ENCODE measurements at regions not wholly inside any gene's neighbourhood (a gene's known extent, or its start where the extent isn't known, plus 50 kb on each side); places are given as distances from the start of the nearest gene placed in this dataset.
"Not testable (repeated sequence)": the region's sequence is repeated elsewhere in the genome, so short reads cannot be mapped to it uniquely, and the experiment has no call there.

DNA sequence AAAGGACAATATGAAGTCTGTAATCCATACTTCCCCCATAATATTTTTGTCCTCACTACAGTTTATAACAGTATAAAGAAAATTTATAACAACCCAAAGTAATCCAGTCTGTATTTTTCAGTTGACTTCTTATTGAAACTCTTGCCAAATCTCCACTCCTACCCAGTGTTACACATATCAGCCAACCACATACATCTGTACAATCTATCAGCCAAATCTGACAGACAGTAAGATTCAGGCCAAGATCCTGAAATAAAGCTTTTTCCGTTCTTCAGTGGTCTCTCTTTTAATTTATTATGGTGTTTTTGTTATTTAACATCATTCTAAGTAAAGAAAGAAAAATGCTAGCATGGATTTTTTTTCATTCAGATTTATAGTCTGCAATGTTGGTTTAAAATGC lies 2370.9 kb upstream of the RAG2 start:
- Mint-ChIP-seq H3K36me3 (no peaks in the 10 kb centered on the region), H3K4me1 (no peaks in the 10 kb centered on the region), H3K27me3 (no peaks in the 10 kb centered on the region), H3K27ac (no peak overlapping the region), H3K4me3 (no peak overlapping the region), H3K9me3 (peaks cover 0 to 1% of the 10 kb centered on the region in 2 donors)
- no peak for DNase-seq
- no peak for ATAC-seq (replicated peaks)

DNA sequence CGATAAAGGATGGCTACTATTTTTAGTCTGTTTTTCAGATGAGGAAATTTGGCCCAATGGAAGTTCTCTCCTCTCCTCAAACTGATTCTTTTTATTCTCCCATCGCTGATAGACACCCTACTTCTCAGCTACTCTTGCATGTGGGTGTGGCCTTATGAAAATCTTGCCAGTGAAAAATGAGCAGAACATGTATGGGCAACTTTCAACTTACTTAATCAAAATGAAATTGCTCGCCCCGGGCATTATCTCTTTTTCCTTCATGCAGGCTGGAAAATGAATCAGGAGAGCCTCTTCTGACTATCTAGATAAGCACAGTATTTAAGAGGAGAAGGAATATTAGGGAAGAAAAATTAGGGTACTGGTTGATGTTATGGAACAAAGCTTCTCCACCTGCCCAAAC lies 2354.7 kb upstream of the RAG2 start:
- H3K4me1 Mint-ChIP-seq = no peaks in the 10 kb centered on the region
- peaks cover 0 to 6% of the 10 kb centered on the region in 2 donors for H3K9me3 Mint-ChIP-seq
- H3K4me3 Mint-ChIP-seq = no peak overlapping the region
- no peak overlapping the region for H3K27ac Mint-ChIP-seq
- DNase-seq (no peak), ATAC-seq (replicated peaks) (no peak)
- no peaks in the 10 kb centered on the region for H3K36me3 Mint-ChIP-seq
- no peaks in the 10 kb centered on the region for H3K27me3 Mint-ChIP-seq

DNA sequence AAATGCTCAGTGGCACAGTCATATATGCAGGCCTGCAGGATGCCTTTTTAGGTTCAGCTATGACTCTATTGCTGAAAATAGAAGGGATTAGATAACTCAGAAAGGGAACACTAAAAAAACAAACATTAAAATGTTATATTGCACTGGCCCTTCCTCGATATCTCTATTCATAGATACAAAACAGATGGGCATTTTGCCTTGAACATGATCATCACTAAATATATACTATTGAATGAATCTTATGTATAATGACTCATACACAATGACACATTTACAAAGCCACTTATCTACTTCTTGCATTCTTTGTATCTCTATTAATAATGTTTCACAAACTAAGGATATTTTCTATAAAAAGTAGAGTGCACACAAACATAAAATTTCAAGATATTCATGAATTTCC lies 2352.8 kb upstream of the RAG2 start:
- no peak for DNase-seq
- no peak for ATAC-seq (replicated peaks)

DNA sequence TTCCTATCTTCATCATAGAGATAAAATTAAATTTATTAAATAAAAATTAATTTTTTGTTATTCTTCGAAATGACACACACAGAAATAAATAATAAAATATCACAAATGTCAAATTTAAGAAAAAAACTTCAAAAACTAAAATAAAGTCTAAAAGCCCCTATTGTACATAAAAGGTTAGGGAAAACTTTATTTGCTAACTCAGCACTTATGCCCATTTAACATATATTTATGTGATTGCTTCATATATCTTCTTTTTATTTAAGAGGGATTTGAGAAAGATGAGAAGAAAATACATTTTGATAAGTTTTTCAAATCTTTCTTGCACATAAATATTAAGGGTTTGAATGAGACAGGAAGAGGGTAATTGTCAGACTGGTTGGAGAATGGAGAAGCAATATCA lies 2350.4 kb upstream of the RAG2 start:
- peaks cover 11 to 22% of the 10 kb centered on the region in 2 donors for H3K9me3 Mint-ChIP-seq

More for the DNA sequence above, 2352.8 kb upstream of the RAG2 start:
- Mint-ChIP-seq H3K4me1 (no peaks in the 10 kb centered on the region), H3K27me3 (no peaks in the 10 kb centered on the region), H3K4me3 (no peak overlapping the region), H3K27ac (no peak overlapping the region), H3K9me3 (peaks cover 7 to 14% of the 10 kb centered on the region in 2 donors), H3K36me3 (no peaks in the 10 kb centered on the region)

DNA sequence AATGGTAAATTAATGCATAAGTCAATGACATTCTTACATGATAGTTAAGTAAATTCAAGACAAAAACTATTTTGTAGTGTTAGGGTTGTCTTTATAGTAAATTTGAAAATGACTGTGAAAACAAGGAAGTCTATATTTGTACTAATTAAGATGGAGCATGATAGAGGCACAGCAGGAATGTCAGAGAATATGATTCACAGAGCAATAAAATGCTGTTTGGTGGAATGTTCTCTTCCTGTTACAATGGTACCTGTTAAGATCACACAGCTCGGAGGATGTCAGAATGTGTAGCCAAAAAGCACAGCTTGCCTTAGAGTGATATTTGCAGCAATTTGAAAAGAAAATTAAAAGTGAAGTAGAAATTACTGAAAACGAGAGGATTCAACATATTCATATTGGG lies 2339.7 kb upstream of the RAG2 start:
- no peak overlapping the region for H3K4me3 Mint-ChIP-seq
- no peak overlapping the region for H3K27ac Mint-ChIP-seq
- H3K4me1 Mint-ChIP-seq = no peaks in the 10 kb centered on the region
- H3K27me3 Mint-ChIP-seq = no peaks in the 10 kb centered on the region
- H3K36me3 Mint-ChIP-seq = no peaks in the 10 kb centered on the region
- peaks cover 0 to 8% of the 10 kb centered on the region in 2 donors for H3K9me3 Mint-ChIP-seq
- ATAC-seq (replicated peaks) (no peak), DNase-seq (no peak)

More for the DNA sequence above, 2350.4 kb upstream of the RAG2 start:
- no peaks in the 10 kb centered on the region for H3K27me3 Mint-ChIP-seq
- H3K27ac Mint-ChIP-seq = no peak overlapping the region
- DNase-seq (no peak), ATAC-seq (replicated peaks) (no peak)
- H3K4me1 Mint-ChIP-seq = no peaks in the 10 kb centered on the region
- no peak overlapping the region for H3K4me3 Mint-ChIP-seq
- H3K36me3 Mint-ChIP-seq = no peaks in the 10 kb centered on the region

DNA sequence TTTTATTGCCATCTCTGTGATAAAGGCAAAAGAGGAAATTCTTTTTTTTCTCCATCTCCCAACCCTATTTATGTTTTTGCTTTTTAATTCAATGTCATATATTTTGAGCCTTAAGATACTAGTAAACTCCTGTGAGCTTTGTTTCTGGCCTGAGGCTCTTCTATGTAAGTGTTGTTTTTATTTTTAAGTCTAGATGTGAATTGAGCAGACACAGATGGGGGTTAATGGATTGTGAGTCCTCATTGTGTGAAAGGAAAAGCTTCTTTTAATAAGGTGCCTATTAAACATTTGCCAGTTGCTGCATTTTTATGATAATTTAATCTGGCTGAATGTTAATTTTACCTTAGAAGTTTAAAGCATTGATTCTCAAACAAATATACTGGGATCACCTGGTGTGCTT lies 2337.9 kb upstream of the RAG2 start:
- no peak for DNase-seq
- no peaks in the 10 kb centered on the region for H3K27me3 Mint-ChIP-seq
- H3K9me3 Mint-ChIP-seq = peaks cover 9 to 14% of the 10 kb centered on the region in 2 donors
- H3K4me3 Mint-ChIP-seq = no peak overlapping the region
- H3K27ac Mint-ChIP-seq = no peak overlapping the region
- ATAC-seq (replicated peaks) = no peak
- H3K4me1 Mint-ChIP-seq = no peaks in the 10 kb centered on the region
- H3K36me3 Mint-ChIP-seq = no peaks in the 10 kb centered on the region

DNA sequence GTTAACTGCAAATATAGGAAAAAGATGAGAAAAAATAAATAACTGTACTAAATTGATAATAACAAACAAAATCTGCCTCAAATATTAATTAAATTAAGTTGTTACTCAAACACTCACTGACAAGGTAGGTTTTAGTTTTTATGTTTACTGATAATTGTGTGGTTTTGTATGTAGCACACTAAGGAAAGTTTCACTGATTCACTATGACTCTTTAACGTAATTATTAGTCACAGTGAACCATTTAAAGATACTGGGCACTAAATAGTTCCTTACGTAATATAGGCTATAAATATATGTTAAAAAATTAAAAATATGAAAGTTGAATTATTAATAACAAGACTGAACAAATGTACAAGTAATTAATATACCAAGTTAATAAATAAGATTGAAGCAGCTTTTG lies 2330.0 kb upstream of the RAG2 start:
- H3K4me1 Mint-ChIP-seq = no peaks in the 10 kb centered on the region
- H3K4me3 Mint-ChIP-seq = no peak overlapping the region
- peaks cover 8 to 10% of the 10 kb centered on the region in 2 donors for H3K9me3 Mint-ChIP-seq
- no peaks in the 10 kb centered on the region for H3K27me3 Mint-ChIP-seq
- ATAC-seq (replicated peaks) (no peak), DNase-seq (no peak)
- no peaks in the 10 kb centered on the region for H3K36me3 Mint-ChIP-seq
- H3K27ac Mint-ChIP-seq = no peak overlapping the region

DNA sequence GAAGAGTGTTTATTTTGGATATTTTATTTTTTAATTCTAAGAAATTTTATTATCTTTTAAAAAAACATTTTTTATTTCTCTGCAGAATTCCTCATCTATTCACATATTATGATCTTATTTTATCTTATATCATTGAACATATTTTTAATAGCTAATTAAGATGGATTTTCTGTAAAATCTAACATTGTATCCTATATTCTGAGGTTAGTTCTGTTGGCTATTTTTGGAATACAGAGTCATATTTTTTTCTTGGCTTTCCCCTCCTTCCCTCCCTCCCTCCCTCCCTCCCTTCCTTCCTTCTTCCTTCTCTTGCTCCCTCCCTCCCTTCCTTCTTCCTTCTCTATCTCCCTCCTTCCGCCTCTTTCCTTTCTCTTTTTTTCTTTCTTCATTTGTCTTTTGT lies 2326.6 kb upstream of the RAG2 start:
- Mint-ChIP-seq H3K4me3 (no peak overlapping the region), H3K4me1 (no peaks in the 10 kb centered on the region), H3K27ac (no peak overlapping the region), H3K27me3 (no peaks in the 10 kb centered on the region), H3K36me3 (no peaks in the 10 kb centered on the region), H3K9me3 (peaks cover 0 to 1% of the 10 kb centered on the region in 2 donors)
- no peak for ATAC-seq (replicated peaks)
- no peak for DNase-seq

DNA sequence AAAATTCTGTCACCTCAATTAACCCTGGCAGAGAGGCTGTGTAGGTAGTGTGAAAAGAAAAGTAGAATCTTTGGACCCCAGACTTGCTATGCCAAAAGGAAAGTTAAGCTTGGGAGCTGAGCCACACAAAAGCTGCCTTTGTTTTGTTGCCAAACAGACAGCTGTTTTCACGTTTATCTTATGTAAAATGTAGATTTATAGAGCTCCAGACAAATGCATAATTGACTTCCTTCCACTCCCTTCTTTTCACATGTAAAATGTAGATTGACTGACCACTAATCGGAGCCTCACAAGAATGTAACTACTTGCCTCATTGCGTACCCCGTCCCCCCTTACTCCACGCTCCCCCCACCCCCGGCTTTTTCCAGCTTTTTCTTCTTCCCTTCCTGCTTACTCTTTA lies 2302.2 kb upstream of the RAG2 start:
- Mint-ChIP-seq H3K4me1 (no peaks in the 10 kb centered on the region), H3K27ac (no peak overlapping the region), H3K36me3 (no peaks in the 10 kb centered on the region), H3K9me3 (peaks cover 4 to 5% of the 10 kb centered on the region in 2 donors), H3K27me3 (no peaks in the 10 kb centered on the region), H3K4me3 (no peak overlapping the region)
- ATAC-seq (replicated peaks) (no peak), DNase-seq (no peak)

DNA sequence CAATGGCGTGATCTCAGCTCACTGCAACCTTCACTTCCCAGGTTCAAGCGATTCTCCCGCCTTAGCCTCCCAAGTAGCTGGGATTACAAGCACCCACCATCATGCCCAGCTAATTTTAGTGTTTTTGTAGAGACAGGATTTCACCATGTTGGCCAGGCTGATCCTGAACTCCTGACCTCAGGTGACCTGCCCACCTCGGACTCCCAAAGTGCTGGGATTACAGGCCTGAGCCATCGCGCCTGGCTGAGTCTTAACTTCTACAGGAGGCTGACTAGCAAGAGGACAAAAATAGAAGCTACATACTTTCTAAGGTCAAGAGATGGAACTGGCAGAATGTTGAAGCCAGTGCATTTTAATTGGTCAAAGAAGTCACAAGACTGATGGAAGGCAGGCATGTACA lies 2296.2 kb upstream of the RAG2 start:
- H3K27me3 Mint-ChIP-seq; H3K4me1 Mint-ChIP-seq; H3K9me3 Mint-ChIP-seq; ATAC-seq (replicated peaks); H3K4me3 Mint-ChIP-seq; H3K36me3 Mint-ChIP-seq; DNase-seq; H3K27ac Mint-ChIP-seq: not testable (repeated sequence)

DNA sequence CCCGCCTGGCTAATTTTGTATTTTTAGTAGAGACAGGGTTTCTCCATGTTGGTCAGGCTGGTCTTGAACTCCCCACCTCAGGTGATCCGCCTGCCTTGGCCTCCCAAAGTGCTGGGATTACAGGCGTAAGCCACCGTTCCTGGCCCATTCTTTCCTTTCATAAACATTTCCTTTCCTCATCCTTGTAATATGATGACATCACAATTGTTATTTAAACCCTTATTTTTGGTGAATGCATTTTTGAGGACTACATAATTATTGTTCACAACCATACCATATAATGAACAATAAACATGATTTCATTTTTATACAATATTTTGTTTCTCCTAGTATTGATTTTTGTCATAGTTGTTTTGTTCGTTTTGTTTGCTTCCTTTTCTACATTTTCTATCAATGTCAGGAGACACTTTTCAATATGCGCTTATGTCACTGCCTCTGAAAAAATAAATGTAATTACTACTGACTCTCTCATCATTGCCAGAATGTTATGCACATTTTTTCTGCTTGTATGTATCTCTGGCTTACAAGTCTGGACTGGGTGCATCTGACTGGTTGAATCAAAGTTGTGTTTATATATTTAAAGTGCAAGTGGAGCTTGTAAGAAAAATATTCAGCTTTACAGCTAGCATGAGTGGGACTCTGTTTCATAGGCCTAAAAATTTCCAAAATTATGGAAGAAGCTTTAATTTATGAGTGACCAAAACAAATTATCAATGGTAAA lies 2286.3 kb upstream of the RAG2 start:
- Mint-ChIP-seq H3K36me3 (no peaks in the 10 kb centered on the region), H3K27ac (no peak overlapping the region)
- no peak for ATAC-seq (replicated peaks)

DNA sequence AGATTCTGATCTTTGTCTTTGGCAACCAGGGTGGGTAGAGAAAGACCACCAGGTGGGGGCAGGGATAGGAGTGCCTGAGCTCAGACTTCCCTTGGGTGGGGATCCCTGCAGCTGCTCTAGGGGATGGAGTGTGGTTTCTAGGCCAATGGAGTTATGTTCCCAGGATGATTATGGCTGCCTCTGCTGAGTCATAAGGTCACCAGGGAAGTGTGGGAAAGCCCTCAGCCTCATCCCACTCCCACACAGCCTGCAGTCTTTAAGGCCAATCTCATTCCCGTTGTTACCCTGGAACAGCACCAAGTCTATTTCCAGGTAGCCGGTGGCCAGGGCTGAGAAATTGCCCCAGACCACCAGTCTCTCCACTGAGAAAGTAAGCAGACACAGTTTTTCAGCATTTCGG lies 2269.3 kb upstream of the RAG2 start:
- H3K4me3 Mint-ChIP-seq = no peak overlapping the region
- no peaks in the 10 kb centered on the region for H3K4me1 Mint-ChIP-seq
- no peaks in the 10 kb centered on the region for H3K36me3 Mint-ChIP-seq
- no peak overlapping the region for H3K27ac Mint-ChIP-seq
- H3K27me3 Mint-ChIP-seq = no peaks in the 10 kb centered on the region
- no peak for DNase-seq
- ATAC-seq (replicated peaks) = no peak
- H3K9me3 Mint-ChIP-seq = peaks cover 17 to 19% of the 10 kb centered on the region in 2 donors

More for the DNA sequence above, 2286.3 kb upstream of the RAG2 start:
- DNase-seq = no peak
- Mint-ChIP-seq H3K9me3 (no peaks in the 10 kb centered on the region), H3K4me3 (no peak overlapping the region), H3K27me3 (no peaks in the 10 kb centered on the region), H3K4me1 (no peaks in the 10 kb centered on the region)

DNA sequence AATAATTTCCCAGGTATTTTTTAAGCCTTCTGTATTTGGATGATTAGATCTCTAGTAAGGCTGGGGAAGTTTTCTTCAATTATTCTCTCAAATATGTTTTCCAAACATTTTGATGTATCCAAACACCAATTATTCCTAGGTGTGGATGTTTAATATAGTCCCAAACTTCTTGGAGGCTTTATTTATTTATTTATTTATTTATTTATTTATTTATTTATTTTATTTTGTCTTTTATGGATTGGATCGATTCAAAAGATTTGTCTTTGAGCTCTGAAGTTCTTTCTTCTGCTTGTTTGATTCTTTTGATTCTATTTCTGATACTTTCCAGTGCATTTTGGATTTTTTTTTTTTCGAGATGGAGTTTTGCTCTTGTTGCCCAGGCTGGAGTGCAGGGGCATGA lies 2267.9 kb upstream of the RAG2 start:
- DNase-seq (no peak), ATAC-seq (replicated peaks) (no peak)
- Mint-ChIP-seq H3K4me1 (no peaks in the 10 kb centered on the region), H3K36me3 (no peaks in the 10 kb centered on the region), H3K9me3 (peaks cover 19 to 21% of the 10 kb centered on the region in 2 donors), H3K4me3 (no peak overlapping the region), H3K27ac (no peak overlapping the region), H3K27me3 (no peaks in the 10 kb centered on the region)

DNA sequence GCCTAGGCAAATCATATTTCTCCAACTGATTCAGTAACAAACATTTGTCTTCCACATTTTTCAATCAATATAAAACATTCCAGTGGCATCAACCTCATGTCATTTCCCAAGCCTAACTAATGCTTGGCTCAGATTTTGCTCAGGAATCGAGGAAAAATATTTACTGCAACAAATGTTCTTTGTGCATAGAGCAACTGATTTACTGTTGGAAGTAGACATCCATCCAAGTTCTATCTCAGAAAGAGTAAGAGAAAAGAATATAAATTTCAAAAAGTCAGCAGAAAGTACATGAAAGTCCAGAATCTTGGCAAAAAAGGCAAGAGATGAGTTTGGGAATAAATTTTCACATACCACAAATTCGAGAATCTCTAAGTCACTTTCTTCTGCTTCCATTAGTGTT lies 2245.0 kb upstream of the RAG2 start:
- H3K27ac Mint-ChIP-seq = no peak overlapping the region
- no peak overlapping the region for H3K4me3 Mint-ChIP-seq
- H3K27me3 Mint-ChIP-seq = no peaks in the 10 kb centered on the region
- no peaks in the 10 kb centered on the region for H3K36me3 Mint-ChIP-seq
- no peak for ATAC-seq (replicated peaks)
- H3K4me1 Mint-ChIP-seq = no peaks in the 10 kb centered on the region
- DNase-seq = no peak
- peaks cover 5 to 8% of the 10 kb centered on the region in 2 donors for H3K9me3 Mint-ChIP-seq

DNA sequence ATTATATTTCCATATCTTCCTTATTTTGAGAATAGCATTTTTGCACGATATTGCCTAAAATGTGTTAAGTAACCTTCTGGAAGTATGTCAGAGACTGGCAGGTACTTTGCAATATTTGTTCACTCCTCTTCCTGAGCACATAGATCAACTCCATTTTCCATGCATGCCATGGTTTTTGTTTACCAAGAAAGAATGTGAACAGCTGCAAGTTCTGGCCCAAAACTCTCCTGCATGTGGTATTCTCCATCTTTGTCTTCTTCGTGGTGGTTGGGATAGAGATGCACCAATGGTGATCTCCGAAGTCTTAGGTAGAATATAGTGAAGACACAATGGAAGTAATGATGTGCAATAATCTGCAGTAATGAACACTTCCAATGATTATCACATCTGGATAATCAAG lies 2241.0 kb upstream of the RAG2 start:
- no peak overlapping the region for H3K27ac Mint-ChIP-seq
- no peak overlapping the region for H3K4me3 Mint-ChIP-seq
- no peaks in the 10 kb centered on the region for H3K36me3 Mint-ChIP-seq
- DNase-seq (no peak), ATAC-seq (replicated peaks) (no peak)
- no peaks in the 10 kb centered on the region for H3K4me1 Mint-ChIP-seq
- peaks cover 0 to 1% of the 10 kb centered on the region in 2 donors for H3K9me3 Mint-ChIP-seq
- H3K27me3 Mint-ChIP-seq = no peaks in the 10 kb centered on the region

DNA sequence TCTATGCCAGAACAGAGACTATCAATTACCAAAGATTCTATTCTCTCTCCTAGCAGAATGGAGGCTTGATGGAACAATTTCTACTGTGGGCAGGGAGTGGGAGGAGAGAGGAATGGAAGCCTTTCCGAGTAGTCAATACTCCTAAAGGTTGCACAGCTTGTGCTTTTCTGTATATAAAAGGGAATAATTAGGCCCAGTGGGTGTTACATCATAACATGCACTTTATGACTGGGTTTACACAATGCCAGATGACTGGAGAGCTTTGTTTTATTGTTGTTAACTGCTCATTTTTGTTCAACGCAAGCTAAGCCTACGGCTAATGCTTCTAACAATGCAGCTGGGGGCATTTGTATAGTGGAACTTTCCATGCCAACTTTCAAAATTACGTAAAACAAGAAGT lies 2237.9 kb upstream of the RAG2 start:
- Mint-ChIP-seq H3K4me3 (no peak overlapping the region), H3K36me3 (no peaks in the 10 kb centered on the region), H3K27ac (no peak overlapping the region), H3K9me3 (no peaks in the 10 kb centered on the region), H3K4me1 (no peaks in the 10 kb centered on the region), H3K27me3 (no peaks in the 10 kb centered on the region)
- no peak for ATAC-seq (replicated peaks)
- no peak for DNase-seq

All from stimulated activated naive B cell treated with anti-CD40 and anti-IgM and Interleukin-4, amounts not matched to agents 10 μg/mL and 1 μg/mL and 100 μg/mL, for 72 hours (primary cell).